GM21717 (cell line): ENCODE measurements at regions not wholly inside any gene's neighbourhood (a gene's known extent, or its start where the extent isn't known, plus 50 kb on each side); places are given as distances from the start of the nearest gene placed in this dataset.

ENCODE experiments used
- ATAC-seq: cut with Tn5 transposase; IDR thresholded peaks from one replicate; pipeline ENCODE4 v1.9.1; 2021; ENCODE audit warnings: mild to moderate bottlenecking, moderate library complexity; ENCODE audit not compliant: unreplicated experiment

DNA sequence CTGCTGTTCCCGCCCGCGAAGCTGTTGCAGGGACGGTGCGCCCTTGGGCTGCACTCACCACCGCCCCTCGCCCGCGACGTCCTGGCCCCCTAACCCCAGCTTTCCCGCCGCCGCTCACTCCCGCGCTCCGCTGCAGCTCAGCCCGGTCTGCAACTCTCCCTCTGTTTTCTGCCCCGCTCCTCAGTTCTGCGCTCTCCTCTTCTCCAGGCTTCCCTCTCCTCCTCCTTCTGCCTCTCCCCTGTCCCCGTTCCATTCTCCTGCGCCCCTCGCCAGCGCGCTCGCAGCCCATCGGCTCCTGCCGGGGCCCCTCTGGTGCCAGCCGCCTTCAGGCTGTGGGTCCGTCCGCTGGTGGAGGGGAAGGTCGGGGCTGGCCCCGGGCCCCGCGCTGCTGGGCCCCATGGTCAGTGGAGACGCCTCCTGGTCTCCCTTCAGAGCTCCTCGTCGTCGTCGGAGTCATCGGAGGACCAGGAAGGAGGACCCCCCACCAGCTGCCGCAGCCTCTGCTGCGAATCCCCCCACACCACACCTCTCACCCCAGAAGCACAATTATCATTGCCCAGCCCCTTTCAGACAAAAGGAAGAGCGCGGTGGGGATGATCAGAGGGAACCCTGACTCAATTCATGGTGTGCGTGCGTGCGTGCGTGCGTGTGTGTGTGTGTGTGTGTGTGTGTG is 223.2 kb upstream of the FOXF1 start:
- ATAC-seq, result no peak

DNA sequence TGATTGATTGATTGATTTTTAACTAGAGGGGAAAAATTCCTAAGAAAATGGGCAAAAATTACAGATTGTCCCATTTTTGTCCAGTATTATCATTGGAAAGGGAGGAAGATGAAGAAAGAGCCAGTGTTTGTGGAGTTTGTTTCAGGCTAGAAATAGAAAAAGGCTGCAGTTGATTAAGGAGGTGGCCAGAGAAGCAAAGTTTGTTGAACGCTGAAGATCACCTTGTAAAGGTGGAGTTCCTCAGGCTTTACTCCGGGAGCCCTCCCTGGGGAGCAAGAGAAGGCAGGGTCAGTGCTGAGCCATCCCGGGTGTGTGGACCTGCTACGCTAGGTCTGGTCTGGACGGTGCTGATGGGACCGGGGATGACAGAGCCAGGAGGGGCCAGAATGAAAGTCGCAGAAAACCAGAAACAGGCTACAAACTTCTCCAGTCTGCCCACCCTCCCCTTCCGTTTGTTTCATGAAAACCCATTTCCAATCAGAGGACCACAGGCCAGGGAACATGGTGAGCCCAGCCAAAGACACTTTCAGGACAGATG is 222.6 kb upstream of the FOXF1 start:
- no peak for ATAC-seq

DNA sequence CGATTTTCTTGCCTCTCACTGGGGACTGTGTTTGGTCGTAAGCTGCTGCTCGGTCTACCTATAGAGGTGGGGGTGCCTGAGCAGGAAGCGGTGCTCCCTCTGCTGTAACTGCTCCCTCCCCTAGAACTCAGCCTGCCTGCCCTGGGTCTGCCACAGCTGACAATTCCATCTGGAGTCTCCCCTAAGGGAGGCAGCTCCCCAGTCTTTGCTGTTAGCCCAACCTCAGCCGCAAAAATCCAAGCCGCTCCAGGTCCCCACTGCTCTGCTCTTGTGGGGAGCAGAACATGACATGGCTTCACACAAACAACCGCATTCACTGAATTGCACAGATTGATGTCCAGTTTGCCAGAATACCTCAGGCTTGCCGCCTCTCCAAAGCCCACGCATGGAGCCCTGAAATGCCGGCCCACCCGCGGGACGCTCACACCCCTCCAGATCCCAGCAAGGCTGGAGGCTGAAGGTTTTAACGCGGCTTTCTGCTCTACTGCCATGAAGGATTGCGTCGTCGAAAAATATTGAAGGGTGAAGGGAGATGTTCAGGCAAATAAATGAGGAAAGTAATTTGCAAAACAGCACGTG is 221.5 kb upstream of the FOXF1 start:
- ATAC-seq, result no peak

DNA sequence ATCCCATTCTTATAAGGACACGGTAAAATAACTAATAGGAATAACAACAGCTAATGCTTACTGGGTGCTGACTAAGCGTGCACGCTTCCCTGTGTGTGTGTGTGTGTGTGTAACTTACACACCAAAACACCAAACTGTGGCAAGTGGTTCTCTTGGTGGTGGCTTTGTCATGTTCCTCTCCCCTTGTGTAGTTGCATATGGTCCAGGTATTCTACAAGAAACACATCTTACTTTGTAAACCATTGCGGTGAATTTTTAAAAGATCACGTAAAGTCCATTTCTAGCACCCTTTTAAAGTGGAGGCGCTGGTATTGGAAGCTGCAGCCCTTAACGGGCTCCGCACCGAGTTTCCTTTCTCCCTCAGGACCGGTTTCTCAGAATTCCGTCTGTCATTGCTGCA is 221.0 kb upstream of the FOXF1 start:
- ATAC-seq, result no peak

DNA sequence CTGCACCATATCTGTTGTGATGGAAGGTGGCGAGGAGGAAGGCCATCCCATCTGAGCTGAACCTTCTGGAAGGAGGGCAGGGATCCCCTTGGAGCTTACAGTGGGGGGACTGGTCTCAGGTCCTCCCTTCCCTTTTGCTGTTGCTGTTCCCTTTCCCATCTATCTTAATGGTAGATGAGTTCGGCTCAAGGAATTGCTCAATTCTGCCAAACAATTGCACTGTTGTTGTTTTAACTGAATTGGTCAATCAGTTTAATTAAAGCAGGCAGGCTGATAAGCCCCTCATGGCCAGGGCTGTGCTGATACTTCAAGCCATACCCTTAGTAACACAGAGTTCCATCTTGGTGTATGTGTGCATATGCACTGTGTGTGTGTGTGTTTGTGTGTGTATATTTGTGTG is 220.4 kb upstream of the FOXF1 start:
- ATAC-seq, result no peak

DNA sequence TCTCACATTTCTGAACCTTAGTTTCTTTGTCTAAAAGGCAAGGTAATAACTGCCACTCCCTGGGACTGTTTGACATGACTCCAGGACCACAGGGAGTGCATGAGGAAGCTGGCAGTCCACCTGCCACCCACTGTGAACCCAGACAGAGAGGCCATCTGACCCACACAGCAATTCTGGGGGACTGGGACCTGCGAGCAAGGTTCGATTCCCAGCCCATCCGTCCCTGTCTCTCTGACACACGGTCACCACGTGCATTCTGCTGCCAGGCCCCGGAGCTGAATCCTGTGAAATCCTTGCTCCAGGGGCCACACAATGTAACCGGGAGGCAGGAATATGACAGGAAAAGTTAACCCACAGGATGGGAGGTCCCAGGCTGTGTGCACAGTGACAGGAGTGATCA is 218.8 kb upstream of the FOXF1 start:
- ATAC-seq, result no peak

DNA sequence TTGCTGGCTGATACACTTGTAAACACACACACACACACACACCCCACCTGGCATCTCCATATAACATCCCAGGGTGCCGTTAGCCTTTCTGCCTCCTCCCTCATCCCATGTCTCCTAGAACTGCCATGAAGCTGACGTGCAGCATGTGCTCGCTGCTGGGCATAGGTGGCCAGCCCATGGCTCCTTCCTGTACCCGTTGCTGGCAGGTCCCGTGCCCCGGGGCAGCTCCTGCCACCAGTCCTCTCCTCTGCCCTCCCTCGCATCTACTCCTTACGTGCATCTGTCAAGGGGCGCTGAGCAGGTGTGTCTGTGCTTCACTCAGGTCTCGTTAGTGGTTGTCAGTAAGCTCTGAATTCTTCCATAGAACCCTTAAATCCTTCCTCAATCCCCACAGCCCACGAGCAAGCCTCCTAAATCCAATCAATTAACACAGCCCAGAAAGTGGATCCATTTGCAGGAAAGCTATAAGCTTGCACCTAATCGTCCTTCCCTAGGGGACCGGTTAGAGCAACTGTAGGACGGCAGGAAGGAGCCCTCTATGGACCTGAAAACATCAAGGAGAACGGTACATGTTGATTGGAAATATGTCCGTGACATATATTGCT is 218.1 kb upstream of the FOXF1 start:
- no peak for ATAC-seq

DNA sequence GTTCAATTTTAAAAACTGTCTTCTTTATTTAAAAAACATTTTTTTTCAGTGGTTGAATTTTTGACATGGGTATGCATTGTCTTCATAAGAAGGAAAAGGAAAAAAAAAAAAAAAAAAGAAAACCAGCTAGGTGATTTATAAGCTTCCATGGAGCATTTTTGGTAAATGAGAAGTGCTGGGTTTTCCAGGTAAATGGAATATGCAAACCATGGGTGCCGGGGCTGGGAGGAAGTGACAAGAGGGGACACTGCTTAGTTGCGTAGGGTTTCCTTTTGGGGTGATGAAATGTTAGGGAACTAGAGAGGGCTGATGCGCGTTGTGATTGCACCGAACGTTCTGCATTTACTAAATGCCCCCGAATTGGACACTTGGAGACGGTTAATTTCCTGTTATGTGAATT is 217.4 kb upstream of the FOXF1 start:
- no peak for ATAC-seq

DNA sequence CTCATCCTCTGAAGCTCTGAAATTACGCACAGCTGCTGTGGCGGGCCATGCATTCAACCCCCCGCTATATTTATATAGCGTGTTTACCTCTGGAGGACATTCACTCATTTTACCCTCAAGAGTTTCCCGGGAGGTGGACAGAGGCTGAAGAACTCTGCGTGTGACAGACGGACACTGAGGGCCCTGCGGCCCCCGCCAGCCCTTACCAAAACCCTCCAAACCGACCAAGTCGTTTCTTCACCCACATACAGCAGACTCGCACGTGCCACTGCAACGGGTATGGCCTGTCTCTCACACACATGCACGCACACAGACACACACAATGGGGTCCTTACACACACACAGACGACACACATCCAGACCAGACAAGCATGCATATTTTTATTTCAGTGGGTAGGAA is 216.4 kb upstream of the FOXF1 start:
- ATAC-seq, result no peak

DNA sequence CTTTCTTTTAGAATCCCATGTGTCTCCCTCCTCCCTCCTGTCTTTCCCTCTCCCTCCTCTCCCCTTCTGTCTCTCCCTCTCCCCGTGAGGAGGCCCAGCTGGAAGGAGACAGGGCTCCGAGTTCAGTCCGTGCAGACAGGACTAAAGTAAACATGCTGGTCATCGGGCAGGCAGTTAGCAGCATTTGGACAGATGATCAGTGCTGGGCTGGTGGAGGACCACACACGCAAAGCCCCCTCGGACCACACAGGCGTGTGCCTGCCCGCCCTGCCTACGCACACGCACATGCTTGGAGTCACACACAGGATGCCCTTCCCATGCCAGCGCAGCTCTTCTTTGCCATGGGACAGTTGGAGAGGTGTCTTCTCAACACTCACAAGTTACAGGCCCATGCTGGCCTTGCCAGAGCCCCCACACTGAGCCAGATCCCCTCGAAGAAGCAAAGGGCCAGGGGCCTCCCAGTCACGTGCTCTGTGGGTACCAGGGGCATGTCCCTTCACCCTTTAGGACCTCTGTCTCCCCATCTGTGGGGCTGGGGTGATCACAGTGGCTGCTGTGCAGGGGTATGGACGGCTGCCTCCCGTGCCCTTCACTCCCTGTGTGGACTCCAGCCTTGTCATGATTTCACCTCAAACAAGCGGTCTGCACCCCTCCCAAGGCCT is 215.7 kb upstream of the FOXF1 start:
- no peak for ATAC-seq

DNA sequence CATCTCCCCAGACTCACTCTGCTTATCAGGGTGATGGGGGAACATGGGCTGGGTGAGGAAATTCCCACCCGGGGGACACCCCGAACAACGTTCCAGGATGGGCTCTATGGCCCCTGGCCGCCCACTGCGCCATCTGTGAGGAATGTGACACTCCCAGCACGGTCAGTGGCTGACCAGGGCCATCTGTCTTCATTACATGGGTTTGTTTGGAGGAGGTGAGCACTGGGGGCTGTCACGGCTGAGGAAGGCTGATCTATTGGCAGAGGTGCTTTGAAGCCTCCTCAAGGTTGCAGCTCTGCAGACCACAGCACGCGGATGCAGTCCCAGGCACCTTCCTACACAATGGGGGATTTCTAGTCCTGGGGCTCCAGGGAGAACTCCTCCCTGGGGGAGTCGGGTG is 214.1 kb upstream of the FOXF1 start:
- ATAC-seq, result no peak

DNA sequence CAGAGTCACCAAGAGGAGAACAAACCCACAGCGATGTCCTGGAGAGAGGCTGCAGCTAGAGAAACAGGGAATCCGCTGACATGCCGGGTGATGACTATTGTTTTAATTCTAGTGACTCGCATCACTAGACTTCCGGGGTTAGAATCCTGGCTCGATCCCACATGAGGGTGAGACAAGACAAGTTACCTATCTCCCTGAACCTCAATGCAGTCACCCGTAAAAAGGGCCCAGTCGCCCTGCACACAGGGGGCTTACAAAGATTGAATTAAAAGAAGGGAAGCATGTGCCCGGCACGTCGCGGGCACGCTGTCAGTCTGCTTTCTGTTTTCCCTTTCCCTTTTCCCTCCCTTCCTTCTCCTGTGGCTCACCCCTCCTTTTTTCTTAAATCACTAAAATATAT is 212.9 kb upstream of the FOXF1 start:
- ATAC-seq, result no peak

DNA sequence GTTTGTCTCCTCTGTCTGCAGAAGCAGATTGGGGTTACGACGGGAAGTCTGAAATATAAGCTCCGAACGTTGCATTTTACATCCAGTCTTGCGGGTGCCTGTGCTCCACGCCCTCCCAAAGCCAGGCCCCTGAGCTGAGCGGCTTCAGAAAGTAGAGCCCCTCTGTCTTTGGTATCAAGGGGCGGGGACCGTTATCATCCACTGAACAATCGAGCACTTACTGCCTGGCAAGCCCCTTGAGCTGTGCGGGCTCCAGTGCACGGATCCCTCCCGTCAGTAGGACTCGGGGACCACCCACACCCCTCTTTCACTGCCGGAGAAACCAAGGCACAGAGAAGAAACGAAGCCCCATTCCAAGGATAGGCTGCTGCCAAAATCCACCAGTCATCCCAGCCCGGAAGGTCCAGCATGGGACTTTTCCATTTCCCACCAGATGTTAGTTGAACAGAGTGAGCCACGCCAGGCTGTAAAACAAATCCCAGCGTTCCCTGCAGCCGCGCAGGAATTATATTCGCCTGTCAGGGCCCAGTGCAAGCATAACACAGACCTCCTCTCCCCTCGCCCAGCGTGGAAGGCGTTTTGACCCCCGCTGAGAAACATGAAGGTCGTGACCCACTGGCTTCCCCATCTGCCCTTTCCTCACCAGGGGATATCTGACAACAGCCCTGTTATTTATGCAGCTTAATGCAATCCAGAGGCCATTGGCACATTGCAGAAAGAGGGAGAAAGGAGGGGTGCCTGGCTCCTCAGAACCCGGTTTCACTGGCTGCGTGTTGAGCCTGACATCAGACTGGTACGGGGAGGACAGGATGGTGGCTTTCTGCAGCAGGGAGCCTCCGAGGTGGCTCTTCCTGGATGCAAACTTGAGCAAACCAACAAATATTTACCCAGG is 212.2 kb upstream of the FOXF1 start:
- ATAC-seq, result no peak

DNA sequence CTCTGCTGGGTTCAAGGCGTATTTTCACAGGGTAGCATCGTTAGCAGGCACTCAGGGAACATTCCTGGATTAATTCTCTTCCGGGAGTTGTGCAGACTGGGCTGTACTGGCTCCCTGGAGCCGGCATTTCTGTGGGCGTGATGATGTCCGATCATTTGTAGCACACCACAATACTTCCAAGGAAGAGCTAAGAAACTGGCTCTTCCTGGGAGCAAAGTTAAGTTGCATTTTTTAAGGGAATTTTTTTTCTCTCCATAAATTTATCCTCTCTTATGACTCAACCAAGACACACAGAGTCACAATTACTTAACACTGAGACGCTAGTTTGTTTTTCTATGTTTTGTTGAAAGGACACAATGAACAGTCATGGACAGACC is 211.6 kb upstream of the FOXF1 start:
- ATAC-seq, result no peak

DNA sequence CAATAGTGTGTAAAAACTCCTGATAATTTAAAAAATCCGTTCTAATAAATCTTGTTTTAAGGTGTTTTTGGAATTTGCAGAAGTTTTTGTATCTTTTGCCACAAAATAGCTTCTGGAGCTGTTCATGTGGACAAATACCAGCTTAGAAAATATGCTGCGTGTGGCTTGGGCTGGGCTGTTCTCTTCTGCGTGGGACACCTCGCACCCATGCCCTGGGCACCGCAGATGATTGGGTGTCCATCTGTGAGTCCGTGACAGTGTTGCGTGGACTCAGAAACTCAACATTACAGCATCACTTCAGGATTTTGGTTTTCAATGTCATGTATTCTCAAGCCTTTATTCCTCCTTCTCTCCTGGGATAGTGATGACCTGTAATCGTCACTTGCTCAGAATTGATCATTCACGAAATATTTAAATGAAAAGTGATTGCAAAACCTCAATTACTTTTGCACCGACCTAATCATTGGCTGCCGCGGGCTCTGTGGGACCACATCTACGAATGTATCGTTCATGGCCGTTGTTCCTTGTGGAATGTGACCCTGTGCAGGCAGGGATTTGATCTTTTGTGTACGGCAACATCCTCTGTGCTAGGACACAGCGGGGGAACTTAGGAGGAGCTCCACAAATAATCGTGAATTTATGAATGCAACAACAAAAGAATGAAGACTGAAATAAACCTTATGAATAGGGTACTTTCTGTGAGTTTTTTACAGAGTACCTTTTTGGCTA is 210.3 kb upstream of the FOXF1 start:
- ATAC-seq, result no peak

DNA sequence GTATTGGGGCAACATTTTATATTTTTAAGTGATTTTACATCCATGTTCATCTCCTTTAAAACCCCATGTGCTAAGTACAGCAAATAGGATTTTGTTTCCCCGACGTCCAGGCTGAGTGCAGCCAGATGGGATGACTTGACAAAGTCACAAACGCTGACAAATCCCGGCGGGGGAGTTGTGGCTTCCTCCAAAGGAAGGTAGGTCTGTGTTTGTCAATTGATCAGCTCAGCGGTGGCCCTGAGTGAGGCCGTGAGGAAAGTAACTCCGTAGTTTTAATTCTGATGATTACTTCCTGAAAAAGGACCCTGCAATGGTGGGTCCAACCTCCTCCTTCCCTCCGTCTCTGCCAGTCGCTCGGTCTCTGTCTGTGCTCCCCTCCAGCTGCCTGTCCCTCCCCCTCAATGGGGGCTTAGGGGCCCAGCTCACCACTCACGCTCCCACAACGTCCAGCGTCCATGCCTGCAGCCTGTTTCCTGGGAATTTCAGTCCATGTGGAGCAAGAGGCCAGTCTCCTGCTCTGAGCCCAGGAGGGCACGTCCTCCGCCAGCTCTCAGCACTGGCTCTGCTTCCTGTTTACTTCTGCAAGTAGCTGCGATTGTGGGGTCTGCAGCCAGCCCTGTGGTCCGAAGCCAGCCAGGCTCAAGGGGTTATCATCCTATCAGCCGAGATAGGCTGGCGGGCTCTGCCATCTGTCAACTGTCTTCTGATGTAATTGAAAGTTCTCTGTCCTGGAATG is 209.4 kb upstream of the FOXF1 start:
- no peak for ATAC-seq

DNA sequence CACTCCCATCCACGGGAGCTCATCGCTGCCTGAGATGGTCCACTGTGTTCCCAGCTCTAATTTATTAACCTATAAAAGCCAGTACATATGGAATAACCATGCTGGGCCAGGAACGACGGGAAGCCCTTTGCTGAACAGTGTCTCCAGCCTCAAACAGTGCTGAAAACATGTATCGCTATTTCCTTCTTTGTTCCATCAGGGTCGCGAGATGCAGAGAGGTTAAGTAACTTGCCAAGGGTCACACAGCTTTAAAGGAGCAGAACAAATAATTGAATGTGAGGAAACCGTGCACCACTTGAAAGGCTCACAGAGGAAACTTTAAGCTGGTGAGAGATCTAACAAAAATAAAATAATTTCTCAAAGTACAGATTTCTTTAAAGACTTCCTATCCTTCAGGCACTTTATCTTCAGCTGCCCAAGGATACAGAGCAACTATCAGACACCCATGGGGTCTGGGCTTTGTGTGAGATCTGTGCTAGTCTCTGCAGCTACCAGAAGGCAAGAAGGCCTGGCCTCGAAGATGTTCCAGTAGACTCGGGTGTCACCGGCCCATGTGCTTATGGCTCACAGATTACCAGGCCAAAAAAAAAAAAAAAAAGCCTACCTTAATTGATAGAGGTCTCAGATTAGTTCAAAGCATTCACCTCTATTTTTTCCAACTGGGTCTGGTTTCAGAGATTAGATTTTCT is 207.8 kb upstream of the FOXF1 start:
- no peak for ATAC-seq

DNA sequence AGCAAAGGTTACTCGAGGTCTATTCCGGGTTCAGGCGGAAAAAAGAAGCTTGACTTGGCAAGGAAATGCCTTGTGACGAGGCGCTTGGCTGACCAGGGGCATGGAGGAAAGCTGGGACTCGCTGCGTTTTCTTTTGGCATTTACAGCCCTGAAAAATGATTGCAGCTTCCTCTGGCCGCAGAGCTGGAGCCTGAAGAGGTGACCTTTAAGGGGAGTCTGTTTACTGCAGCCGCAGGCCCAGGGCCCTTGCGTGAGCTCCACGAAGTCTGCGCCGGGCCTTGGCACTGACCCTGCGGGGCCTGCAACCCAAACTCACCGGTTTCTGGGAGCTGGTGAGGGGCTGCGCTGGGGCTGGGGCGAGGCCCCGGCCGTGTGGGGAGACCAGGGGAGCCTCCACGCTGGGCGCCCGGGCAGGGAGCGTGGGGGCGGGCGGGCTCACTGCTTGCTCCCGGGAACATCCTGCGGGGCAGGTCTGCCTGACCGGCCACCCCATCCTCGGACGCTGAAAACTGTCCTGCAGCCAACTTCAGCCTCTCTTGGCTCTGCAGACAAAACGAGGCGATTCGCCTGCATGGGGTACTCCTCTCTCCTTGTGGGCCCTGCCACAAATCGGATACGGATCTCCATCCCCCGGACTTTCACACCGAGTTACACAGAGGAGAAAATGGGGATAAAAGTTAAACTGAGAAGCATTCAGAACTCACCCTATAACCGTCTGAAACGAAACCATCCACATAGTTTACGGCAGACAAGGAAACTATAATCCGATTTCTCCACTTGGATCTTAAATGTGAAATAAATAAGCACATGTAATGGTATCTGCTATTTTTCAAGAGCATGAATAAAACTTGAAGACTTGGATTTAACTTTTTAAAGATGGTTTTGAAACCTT is 206.3 kb upstream of the FOXF1 start:
- no peak for ATAC-seq
